ENCODE measurements at regions not wholly inside any gene's neighbourhood (a gene's known extent, or its start where the extent isn't known, plus 50 kb on each side); places are given as distances from the start of the nearest gene placed in this dataset.
"Not testable (repeated sequence)": the region's sequence is repeated elsewhere in the genome, so short reads cannot be mapped to it uniquely, and the experiment has no call there.

- no peak for DNase-seq
Measured at GRCh38 chr10:5268743-5269142, 72.1 kb downstream of the AKR1C4 start.

GRCh38 chr10:5269791-5270190 lies 73.2 kb downstream of the AKR1C4 start:
- no peak for DNase-seq

GRCh38 chr10:5271526-5271925 lies 74.9 kb downstream of the AKR1C4 start:
- no peak for DNase-seq

DNA sequence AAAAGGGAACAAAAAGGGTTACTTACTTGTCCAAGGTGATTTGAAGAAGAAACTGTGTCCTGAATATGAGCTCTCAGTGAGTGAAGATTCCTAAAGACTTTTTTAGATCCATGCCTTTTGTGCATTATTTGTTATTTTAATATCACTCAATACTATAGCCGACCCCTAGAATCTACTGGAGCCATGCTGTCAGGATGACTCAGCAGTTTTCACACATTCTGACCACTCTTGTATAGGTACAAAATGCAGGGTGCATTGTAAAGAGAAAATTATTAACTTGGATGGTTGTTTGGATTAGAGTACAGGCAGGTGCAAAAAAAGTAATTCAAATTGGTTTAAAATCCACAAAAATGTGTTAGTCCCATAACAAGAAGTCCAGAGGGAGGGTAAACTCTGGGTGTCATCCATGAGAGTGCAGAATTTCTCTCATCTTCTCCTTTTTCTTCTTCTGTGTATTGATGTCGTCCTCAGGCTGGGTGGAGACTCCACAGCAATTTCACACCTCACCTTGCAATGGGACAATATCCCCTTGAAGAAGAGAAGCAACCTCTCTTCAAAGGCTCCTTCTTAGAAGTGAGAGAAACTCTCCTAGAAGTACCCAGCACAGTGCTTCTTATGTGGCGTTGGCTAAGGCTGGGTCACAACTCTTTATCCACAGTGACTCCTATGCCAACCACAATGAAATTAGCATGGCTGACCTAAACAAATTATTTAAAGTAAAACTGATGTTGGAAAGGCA lies 75.6 kb downstream of the AKR1C4 start:
- DNase-seq, result no peak

- DNase-seq, result no peak
Measured at GRCh38 chr10:5274795-5275194, 78.2 kb downstream of the AKR1C4 start.

DNA sequence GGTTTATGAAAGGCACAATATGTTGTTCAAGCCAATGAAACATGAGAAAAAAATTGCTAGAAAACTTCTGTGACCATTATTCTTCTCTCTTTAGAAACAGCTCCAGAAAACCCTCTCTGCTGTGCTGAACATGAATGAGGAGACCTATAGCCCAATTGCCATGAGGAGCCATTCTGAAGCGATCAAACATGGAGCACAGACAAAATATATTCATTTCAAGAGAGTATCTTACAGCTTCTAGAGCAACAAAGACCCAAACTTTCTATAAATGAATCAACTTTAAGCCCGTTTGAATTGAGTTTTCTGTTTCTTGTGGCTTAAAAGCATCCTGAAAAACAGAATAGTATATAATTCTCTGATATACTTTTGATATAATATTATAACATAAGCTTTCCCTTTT lies 83.4 kb upstream of the UCN3 start:
- no peak for DNase-seq

- DNase-seq, result no peak
Measured at GRCh38 chr10:5282137-5282536, 82.6 kb upstream of the UCN3 start.

DNA sequence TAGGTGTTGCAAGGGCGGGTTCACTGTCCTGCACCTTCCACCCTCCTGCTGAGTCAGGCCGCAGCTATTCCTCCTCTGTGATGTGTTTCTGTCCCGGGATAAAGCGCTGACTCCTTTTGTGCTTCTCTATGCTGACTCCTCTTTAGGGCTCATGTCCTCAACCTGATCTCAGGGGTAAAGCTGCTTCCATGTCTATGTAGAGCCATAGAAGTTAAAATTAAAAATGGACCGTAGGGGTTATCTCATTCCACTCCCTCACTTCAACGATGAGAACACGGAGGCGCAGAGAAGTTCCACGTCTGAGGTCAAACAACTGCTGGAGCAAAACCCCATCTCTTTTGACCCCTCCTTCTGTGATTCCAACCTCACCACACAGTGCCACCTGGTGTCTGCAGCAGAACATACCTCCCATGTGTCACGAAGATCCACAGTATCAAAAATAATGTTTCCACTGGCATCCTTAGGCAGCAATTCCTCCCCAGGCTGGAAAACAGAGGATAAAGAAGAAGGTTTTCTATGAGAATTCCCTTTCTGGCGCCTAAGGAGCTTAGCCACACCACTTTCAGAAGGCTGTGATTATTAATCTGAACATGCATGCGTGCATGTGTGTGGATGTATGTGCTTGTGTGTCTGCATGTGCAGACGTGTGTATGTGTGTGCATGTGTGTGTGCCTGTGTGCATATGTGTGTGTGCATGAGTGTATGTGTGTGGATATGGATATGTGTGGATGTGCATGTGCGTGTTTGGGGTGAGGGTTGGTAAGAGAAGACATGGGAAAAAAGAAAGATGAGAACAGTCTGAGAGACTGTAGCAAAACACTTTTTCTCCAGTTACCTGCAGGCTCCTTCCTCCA lies 81.2 kb upstream of the UCN3 start:
- DNase-seq, result no peak

- DNase-seq, result no peak
Measured at GRCh38 chr10:5284311-5285057, 80.3 kb upstream of the UCN3 start.

DNA sequence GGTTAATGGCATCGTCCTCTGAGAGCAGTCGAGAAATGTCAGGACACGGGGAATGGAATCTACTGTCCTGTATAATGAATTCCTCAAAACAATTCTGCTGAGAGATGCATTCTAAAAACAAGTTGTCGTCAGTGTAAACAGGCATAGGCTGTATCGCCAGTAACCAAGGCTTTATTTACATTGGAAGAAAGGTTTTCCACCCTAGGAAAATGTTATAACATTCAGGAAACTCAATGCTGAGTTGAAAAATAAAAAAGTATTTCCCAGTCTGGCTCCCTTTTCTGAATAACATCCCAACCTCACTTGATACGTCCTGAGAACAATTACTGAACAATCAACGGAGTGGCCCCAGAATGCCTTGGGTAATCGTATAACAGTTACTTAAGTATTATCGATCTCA lies 79.6 kb upstream of the UCN3 start:
- DNase-seq, result no peak

DNA sequence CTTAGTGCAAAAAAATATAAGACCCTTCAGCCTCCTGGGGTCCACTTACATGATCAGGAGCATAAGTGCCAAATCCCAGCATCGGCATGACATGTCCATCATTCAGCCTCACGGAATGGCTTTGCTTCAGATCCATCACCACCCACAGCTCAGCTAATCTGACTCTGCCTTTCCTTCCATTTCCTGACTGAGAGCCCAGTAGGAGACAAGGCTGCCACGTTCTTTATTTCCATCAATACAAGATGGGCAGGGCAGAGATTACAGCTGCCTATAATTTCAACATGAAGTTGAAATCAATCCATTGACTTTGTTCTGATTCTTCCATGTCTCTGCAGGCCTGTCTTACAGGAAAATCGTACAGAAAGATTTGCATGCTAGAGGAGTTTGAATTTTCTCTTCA lies 76.4 kb upstream of the UCN3 start:
- DNase-seq, result no peak

GRCh38 chr10:5289228-5289627 lies 75.5 kb upstream of the UCN3 start:
- not testable (repeated sequence) for DNase-seq

DNA sequence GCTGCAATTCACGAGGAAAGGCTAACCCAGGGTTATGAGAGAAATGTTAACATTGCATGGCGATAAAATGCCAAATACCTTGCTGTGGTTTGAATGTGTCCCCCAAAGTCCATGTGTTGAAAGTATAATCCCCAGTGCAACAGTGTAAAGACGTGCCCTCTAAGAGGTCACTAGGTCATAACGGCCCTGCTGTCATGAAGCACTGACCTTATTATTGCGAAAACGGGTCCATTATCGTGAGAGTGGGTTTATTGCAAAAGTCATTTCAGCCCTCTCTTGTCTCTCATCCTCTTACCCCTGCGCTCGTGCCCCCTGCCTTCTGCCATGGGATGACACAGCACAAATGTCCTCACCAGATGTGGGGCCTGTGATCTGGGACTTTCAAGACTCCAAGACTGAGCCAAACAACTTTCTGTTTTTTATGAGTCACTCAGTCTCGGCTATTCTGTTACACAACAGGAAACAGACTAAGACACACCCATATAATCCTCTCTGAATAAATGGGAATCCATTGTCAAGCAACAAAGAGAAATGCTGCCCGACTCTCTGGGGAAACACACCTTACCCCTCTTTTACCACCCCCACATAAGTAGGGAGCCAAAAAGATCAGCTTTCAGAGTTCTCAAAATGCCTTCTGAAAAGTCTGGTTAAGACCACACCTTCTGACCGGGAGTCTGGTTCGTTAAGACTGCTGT lies 73.1 kb upstream of the UCN3 start:
- no peak for DNase-seq

DNA sequence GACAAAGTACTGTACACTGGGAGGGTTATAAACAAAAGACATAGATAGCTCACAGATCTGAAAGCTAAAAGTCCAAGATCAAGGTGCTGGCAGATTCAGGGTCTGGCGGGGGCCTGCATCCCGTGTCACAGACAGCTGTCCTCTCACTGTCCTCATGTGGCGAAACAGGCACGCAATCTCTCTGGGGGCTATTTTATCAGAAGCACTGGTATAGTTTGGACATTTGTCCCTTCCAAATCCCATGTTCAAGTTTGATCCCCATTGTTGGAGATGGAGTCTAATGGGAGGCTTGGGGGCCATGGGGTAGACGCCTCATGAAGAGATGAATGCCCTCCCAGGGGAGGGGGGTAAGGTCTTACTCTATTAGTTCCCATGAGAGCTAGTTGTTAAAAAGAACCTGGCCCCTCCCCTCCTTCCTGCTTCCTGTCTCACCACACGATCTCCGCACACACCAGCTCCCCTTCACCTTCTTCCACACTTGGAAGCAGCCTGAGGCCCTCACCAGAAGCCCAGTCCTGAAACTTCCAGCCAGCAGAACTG lies 72.5 kb upstream of the UCN3 start:
- DNase-seq, result no peak

DNA sequence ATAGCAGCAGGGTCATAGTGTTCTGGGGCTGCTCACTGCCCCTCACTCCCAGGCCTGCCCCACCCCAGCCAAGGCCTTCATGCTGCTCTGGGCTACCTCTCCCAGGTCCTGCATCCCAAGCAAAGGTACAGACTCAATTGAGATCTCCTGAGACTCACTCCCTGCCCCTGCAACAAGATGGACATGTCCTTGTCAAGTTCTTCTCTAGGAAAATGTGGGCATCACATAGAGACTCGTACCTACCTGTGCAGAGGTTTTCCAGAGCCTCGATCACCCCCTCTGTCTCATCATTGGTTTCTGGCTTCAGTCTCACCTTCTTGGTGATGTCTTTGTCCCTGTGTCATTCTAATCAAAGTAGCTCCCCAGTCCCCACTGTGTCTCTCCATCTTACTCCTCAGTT lies 71.8 kb upstream of the UCN3 start:
- DNase-seq, result not testable (repeated sequence)

GRCh38 chr10:5293691-5294550 lies 70.8 kb upstream of the UCN3 start:
- DNase-seq, result no peak

DNA sequence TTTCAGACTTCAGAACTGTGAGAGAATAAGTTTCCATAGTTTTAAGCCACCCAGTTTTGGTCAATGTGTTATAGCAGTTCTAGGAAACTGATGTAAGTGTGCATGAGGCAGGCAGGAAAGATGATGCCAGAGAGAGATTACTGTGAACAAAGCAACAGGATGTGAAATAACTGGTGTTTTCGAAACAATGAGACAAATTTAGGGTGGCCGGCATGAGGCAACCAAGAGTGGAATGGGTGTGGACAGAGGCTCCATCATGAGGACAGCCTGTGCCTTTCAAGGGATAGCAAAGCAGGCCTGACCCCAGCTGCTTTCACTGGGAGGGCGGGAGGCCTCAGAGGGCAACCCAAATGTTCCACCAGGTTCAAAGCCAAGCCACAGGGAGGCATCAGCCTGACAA lies 67.3 kb upstream of the UCN3 start:
- DNase-seq, result no peak

DNA sequence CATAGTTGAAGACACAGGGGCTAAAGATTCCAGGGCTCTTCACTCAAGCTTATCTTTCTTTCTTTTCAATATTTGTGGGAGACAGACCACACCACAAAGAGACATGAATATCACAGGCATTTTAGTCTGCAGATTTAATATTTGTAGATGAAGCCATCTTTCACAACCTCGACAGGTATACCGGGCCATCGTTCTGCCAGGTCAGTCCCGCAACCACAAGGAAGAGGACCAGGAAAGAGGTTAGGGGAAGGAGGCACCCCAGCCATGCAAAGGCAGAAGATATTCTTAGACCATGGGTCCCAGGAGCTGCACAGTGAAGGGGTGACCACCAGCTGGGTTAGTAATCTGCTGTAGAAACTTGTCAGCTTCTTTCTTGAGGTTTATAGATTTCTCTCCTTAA lies 66.8 kb upstream of the UCN3 start:
- no peak for DNase-seq

- no peak for DNase-seq
Measured at GRCh38 chr10:5299950-5300349, 64.8 kb upstream of the UCN3 start.

DNA sequence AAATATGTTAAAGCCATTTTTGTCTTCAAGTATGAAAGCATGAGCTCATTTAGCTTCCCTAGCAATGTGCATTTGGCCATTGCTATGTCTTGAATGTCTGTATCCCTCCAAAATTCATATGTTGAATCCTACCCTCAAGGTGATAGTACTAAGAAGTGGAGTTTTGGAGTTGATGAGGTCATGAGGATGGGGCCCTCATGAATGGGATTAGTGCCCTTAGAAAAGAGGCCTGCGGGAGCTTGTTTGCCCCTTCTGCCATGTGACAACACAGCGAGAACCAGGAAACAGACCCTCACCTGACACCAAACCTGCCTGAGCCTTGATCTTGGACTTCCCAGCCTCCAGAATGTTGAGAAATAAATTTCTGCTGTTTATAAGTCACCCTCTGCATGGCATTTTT lies 61.3 kb upstream of the UCN3 start:
- no peak for DNase-seq

- DNase-seq, result no peak
Measured at GRCh38 chr10:5305374-5305773, 59.4 kb upstream of the UCN3 start.

GRCh38 chr10:5310914-5311313 lies 53.9 kb upstream of the UCN3 start:
- DNase-seq, result no peak

Measured in NCI-H1417 treated with DMSO at 0.1 percent for 48 hours (cell line).